ENCODE measurements at regions not wholly inside any gene's neighbourhood (a gene's known extent, or its start where the extent isn't known, plus 50 kb on each side); places are given as distances from the start of the nearest gene placed in this dataset.

GRCh38 chr13:38210928-38211596 lies 138.6 kb upstream of the UFM1 start:
- H3K4me1 ChIP-seq (ENCODE audit: control insufficient read depth, insufficient read depth, low read length) = peaks cover 6% of the 10 kb centered on the region
- no peaks in the 10 kb centered on the region for H3K9me3 ChIP-seq (ENCODE audit: control insufficient read depth, insufficient read depth, low read length)
- no peak overlapping the region for H3K4me3 ChIP-seq (ENCODE audit: low read depth, low read length)
- no peaks in the 10 kb centered on the region for H3K36me3 ChIP-seq (ENCODE audit: control insufficient read depth, insufficient read depth, low read length)
- no peak overlapping the region for H3K9ac ChIP-seq (ENCODE audit: low read depth, low read length)
- no peaks in the 10 kb centered on the region for H3K27me3 ChIP-seq (ENCODE audit: control insufficient read depth, insufficient read depth, low read length)

GRCh38 chr13:38204556-38204955 lies 145.1 kb upstream of the UFM1 start:
- Histone ChIP-seq H3K36me3 (ENCODE audit: control insufficient read depth, insufficient read depth, low read length) (no peaks in the 10 kb centered on the region), H3K4me1 (ENCODE audit: control insufficient read depth, insufficient read depth, low read length) (no peaks in the 10 kb centered on the region), H3K9ac (ENCODE audit: low read depth, low read length) (no peak overlapping the region), H3K9me3 (ENCODE audit: control insufficient read depth, insufficient read depth, low read length) (no peaks in the 10 kb centered on the region), H3K27me3 (ENCODE audit: control insufficient read depth, insufficient read depth, low read length) (no peaks in the 10 kb centered on the region), H3K4me3 (ENCODE audit: low read depth, low read length) (no peak overlapping the region)

- no peaks in the 10 kb centered on the region for H3K4me1 ChIP-seq (ENCODE audit: control insufficient read depth, insufficient read depth, low read length)
- H3K27me3 ChIP-seq (ENCODE audit: control insufficient read depth, insufficient read depth, low read length) = no peaks in the 10 kb centered on the region
- no peak overlapping the region for H3K4me3 ChIP-seq (ENCODE audit: low read depth, low read length)
- no peaks in the 10 kb centered on the region for H3K9me3 ChIP-seq (ENCODE audit: control insufficient read depth, insufficient read depth, low read length)
- no peaks in the 10 kb centered on the region for H3K36me3 ChIP-seq (ENCODE audit: control insufficient read depth, insufficient read depth, low read length)
- H3K9ac ChIP-seq (ENCODE audit: low read depth, low read length) = no peak overlapping the region
Measured at GRCh38 chr13:38202740-38203139, 146.9 kb upstream of the UFM1 start.

GRCh38 chr13:38191016-38191415 lies 158.6 kb upstream of the UFM1 start:
- H3K36me3 ChIP-seq (ENCODE audit: control insufficient read depth, insufficient read depth, low read length) = no peaks in the 10 kb centered on the region
- H3K9me3 ChIP-seq (ENCODE audit: control insufficient read depth, insufficient read depth, low read length) = no peaks in the 10 kb centered on the region
- H3K4me1 ChIP-seq (ENCODE audit: control insufficient read depth, insufficient read depth, low read length) = no peaks in the 10 kb centered on the region
- H3K27me3 ChIP-seq (ENCODE audit: control insufficient read depth, insufficient read depth, low read length) = no peaks in the 10 kb centered on the region
- no peak overlapping the region for H3K9ac ChIP-seq (ENCODE audit: low read depth, low read length)
- H3K4me3 ChIP-seq (ENCODE audit: low read depth, low read length) = no peak overlapping the region

GRCh38 chr13:38180670-38181069 lies 169.0 kb upstream of the UFM1 start:
- Histone ChIP-seq H3K27me3 (ENCODE audit: control insufficient read depth, insufficient read depth, low read length) (no peaks in the 10 kb centered on the region), H3K36me3 (ENCODE audit: control insufficient read depth, insufficient read depth, low read length) (no peaks in the 10 kb centered on the region), H3K4me3 (ENCODE audit: low read depth, low read length) (no peak overlapping the region), H3K9ac (ENCODE audit: low read depth, low read length) (no peak overlapping the region), H3K4me1 (ENCODE audit: control insufficient read depth, insufficient read depth, low read length) (no peaks in the 10 kb centered on the region), H3K9me3 (ENCODE audit: control insufficient read depth, insufficient read depth, low read length) (no peaks in the 10 kb centered on the region)

GRCh38 chr13:38180126-38180525 lies 169.5 kb upstream of the UFM1 start:
- H3K27me3 ChIP-seq (ENCODE audit: control insufficient read depth, insufficient read depth, low read length) = no peaks in the 10 kb centered on the region
- no peak overlapping the region for H3K4me3 ChIP-seq (ENCODE audit: low read depth, low read length)
- no peaks in the 10 kb centered on the region for H3K36me3 ChIP-seq (ENCODE audit: control insufficient read depth, insufficient read depth, low read length)
- no peaks in the 10 kb centered on the region for H3K4me1 ChIP-seq (ENCODE audit: control insufficient read depth, insufficient read depth, low read length)
- H3K9me3 ChIP-seq (ENCODE audit: control insufficient read depth, insufficient read depth, low read length) = no peaks in the 10 kb centered on the region
- H3K9ac ChIP-seq (ENCODE audit: low read depth, low read length) = no peak overlapping the region

GRCh38 chr13:38176664-38177063 lies 173.0 kb upstream of the UFM1 start:
- Histone ChIP-seq H3K27me3 (ENCODE audit: control insufficient read depth, insufficient read depth, low read length) (no peaks in the 10 kb centered on the region), H3K4me3 (ENCODE audit: low read depth, low read length) (no peak overlapping the region), H3K36me3 (ENCODE audit: control insufficient read depth, insufficient read depth, low read length) (no peaks in the 10 kb centered on the region), H3K9ac (ENCODE audit: low read depth, low read length) (no peak overlapping the region), H3K9me3 (ENCODE audit: control insufficient read depth, insufficient read depth, low read length) (no peaks in the 10 kb centered on the region), H3K4me1 (ENCODE audit: control insufficient read depth, insufficient read depth, low read length) (no peaks in the 10 kb centered on the region)

GRCh38 chr13:38173403-38173802 lies 176.2 kb upstream of the UFM1 start:
- no peaks in the 10 kb centered on the region for H3K36me3 ChIP-seq (ENCODE audit: control insufficient read depth, insufficient read depth, low read length)

GRCh38 chr13:38167164-38167822 lies 182.4 kb upstream of the UFM1 start:
- Histone ChIP-seq H3K27me3 (ENCODE audit: control insufficient read depth, insufficient read depth, low read length) (no peaks in the 10 kb centered on the region), H3K9me3 (ENCODE audit: control insufficient read depth, insufficient read depth, low read length) (no peaks in the 10 kb centered on the region), H3K4me1 (ENCODE audit: control insufficient read depth, insufficient read depth, low read length) (no peaks in the 10 kb centered on the region), H3K36me3 (ENCODE audit: control insufficient read depth, insufficient read depth, low read length) (no peaks in the 10 kb centered on the region), H3K4me3 (ENCODE audit: low read depth, low read length) (no peak overlapping the region), H3K9ac (ENCODE audit: low read depth, low read length) (no peak overlapping the region)

More at GRCh38 chr13:38173403-38173802, 176.2 kb upstream of the UFM1 start:
- H3K9me3 ChIP-seq (ENCODE audit: control insufficient read depth, insufficient read depth, low read length) = no peaks in the 10 kb centered on the region
- H3K4me3 ChIP-seq (ENCODE audit: low read depth, low read length) = no peak overlapping the region
- no peaks in the 10 kb centered on the region for H3K4me1 ChIP-seq (ENCODE audit: control insufficient read depth, insufficient read depth, low read length)
- no peak overlapping the region for H3K9ac ChIP-seq (ENCODE audit: low read depth, low read length)
- no peaks in the 10 kb centered on the region for H3K27me3 ChIP-seq (ENCODE audit: control insufficient read depth, insufficient read depth, low read length)

- Histone ChIP-seq H3K4me1 (ENCODE audit: control insufficient read depth, insufficient read depth, low read length) (no peaks in the 10 kb centered on the region), H3K4me3 (ENCODE audit: low read depth, low read length) (no peak overlapping the region), H3K9me3 (ENCODE audit: control insufficient read depth, insufficient read depth, low read length) (no peaks in the 10 kb centered on the region), H3K27me3 (ENCODE audit: control insufficient read depth, insufficient read depth, low read length) (no peaks in the 10 kb centered on the region), H3K9ac (ENCODE audit: low read depth, low read length) (no peak overlapping the region), H3K36me3 (ENCODE audit: control insufficient read depth, insufficient read depth, low read length) (no peaks in the 10 kb centered on the region)
Measured at GRCh38 chr13:38166116-38166515, 183.5 kb upstream of the UFM1 start.

GRCh38 chr13:38160131-38160530 lies 189.5 kb upstream of the UFM1 start:
- Histone ChIP-seq H3K4me1 (ENCODE audit: control insufficient read depth, insufficient read depth, low read length) (no peaks in the 10 kb centered on the region), H3K9me3 (ENCODE audit: control insufficient read depth, insufficient read depth, low read length) (no peaks in the 10 kb centered on the region), H3K4me3 (ENCODE audit: low read depth, low read length) (no peak overlapping the region), H3K36me3 (ENCODE audit: control insufficient read depth, insufficient read depth, low read length) (no peaks in the 10 kb centered on the region), H3K27me3 (ENCODE audit: control insufficient read depth, insufficient read depth, low read length) (no peaks in the 10 kb centered on the region), H3K9ac (ENCODE audit: low read depth, low read length) (no peak overlapping the region)

- Histone ChIP-seq H3K4me3 (ENCODE audit: low read depth, low read length) (no peak overlapping the region), H3K36me3 (ENCODE audit: control insufficient read depth, insufficient read depth, low read length) (no peaks in the 10 kb centered on the region), H3K9me3 (ENCODE audit: control insufficient read depth, insufficient read depth, low read length) (no peaks in the 10 kb centered on the region), H3K27me3 (ENCODE audit: control insufficient read depth, insufficient read depth, low read length) (no peaks in the 10 kb centered on the region), H3K9ac (ENCODE audit: low read depth, low read length) (no peak overlapping the region), H3K4me1 (ENCODE audit: control insufficient read depth, insufficient read depth, low read length) (no peaks in the 10 kb centered on the region)
Measured at GRCh38 chr13:38159710-38160109, 189.9 kb upstream of the UFM1 start.
